HT1080 (cell line): ENCODE measurements at regions not wholly inside any gene's neighbourhood (a gene's known extent, or its start where the extent isn't known, plus 50 kb on each side); places are given as distances from the start of the nearest gene placed in this dataset.

Experiments used
- DNase-seq: peaks from one replicate; pipeline ENCODE4 v3.0.0-alpha.2; 2015; ENCODE audit warnings: low read depth

DNA sequence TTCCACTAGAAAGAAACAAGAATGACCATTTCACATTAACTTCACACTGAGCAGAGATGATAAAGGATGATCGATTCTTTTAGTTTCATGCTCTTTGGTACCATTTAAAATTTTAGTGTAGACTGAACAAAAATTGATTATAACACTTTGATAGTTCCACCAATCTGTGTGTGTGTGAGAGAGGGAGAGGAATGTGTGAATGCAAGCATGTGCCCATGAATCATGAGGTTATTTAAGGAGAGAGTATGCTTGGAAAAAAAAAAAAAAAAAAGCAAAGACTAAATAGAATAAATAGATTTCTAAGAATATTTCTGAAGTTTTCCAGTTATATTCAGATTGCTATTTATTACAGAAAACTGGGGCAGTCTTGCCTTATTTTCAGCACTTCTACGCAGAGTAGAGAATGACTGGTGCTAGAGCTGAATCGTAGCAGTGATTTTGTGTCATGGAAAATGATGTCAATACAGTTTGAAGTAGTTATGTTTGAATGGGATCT lies 900.8 kb downstream of the SLC4A3 start:
- no peak for DNase-seq

GRCh38 chr2:220531216-220531615 lies 903.8 kb downstream of the SLC4A3 start:
- no peak for DNase-seq

GRCh38 chr2:220533485-220533884 lies 906.1 kb downstream of the SLC4A3 start:
- DNase-seq = peak; percentile 72

DNA sequence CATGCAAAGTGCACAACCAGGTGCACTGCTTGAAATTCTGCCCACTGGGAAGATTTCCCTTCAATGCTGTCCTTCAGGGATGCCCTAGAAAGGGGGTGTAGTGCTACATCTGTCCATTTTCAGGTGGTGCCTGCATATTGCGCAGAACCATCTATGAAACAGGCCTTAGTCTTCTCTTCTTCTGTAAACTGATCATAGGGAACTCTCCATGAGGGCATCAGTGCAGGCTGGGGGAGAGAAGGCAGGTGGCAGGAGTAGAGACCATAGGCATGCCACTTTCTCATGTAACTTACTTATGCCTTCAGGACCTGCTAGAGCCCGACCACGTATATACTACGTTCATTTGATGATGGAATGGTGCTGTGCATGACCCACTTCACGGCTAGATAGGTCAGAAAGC lies 912.1 kb downstream of the SLC4A3 start:
- no peak for DNase-seq

DNA sequence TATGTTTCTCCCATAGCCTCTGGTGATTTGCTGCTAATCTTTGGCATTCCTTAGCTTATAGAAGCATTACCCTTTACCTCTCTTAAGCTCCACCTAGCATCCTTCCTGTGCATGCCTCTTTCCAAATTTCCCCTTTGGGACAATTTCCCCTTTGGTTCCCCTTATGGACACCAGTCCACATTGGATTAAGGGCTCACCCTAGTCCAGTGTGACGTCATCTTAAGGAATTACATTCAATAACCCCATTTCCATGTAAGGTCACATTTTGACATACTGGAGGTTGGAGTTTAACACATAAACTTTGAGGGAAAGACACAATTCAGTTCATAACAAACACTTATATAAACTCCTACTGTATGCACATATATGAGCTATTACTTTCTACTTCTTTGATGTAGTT lies 916.6 kb downstream of the SLC4A3 start:
- DNase-seq = no peak

DNA sequence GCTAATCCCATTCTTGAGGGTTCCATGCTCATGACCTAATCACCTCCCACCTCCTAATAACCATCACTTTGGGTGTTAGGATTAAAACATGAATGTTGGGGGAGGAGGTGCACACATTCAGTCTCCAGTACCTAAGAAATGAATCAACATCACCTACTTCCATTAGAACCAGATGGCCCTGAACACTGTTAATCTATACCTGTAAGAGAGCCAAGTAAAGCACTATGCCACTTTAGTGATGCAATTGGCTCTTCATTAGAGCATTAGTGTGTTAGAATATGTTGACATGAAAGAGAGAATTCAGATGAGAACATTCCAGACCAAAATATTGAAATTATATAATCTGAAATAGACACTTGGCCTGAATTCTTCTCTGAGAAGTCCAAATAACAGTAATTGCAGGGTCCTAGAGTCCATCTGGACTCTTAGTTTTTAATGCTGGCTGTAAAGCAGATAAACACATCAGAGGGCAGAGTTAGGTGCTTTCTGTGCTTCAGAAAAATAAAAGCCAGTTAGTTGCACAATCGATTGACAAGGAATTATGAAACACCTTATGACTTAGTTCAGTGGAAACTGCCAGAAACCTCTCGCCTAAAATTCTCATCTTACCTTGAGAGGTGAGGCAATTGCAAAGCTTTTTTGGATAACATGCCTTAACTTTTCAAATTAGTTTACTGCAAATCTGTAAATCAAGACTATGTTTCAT lies 923.7 kb downstream of the SLC4A3 start:
- no peak for DNase-seq

DNA sequence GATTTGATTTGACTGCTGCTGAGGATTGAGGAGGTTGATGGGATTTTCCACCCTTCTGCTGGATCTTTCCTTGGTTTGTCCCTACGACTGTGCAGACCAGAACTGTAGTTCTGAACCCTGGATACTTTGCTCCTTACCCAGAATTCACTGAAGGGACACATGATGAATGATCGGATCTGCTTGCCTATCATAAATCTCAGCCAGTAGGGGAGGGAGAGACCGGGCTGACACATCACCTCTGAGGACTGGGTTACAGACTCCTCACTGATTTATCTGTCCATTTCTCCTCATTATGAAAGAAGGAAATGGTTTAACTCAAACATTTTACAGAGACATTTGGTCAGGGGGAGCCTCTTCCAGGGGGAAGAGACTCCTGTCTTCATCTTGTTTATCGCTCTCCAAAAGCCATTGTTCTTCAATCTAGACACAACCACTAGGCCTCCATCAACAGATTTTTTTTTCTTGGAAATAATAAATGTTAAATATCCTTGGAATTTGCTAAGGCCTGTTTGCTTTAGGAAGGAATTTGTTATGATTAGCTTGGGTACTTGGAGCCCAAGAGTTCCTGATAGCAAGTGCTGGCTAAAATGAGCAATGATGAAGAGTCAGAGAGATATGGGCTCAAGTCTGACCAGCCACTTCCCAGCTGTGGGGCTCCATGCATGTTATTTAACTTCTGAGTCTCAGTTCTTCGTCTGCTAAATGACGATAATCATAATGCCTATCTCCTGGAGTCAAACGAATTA lies 925.5 kb downstream of the SLC4A3 start:
- no peak for DNase-seq

DNA sequence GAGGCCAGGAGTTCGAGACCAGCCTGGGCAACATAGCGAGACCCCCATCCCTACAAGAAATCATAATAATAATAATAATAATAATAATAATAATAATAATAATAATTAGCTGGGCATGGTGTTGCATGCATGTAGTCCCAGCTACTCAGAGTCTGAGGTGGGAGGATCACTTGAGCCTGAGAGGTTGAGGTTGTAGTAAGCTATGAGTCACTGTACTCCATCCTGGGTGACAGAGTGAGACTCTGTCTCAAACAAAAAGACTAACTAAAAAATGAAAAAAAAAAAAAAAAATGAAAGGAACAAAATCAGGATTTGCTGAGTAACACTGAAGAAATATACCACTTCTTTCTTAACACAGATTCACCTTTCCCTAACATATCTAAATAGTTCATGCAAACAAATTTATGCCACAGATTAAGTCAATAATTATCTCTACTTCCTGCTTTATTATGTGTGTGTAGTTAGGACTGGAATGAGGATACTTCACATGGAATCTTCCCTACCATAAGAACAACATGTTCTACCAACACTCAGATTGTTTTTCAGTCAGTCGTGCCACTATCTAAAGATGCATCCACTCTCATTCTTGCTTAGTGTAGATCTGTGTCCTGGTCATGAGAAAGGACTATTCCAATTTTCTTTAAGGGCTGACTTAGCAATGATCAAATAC lies 928.7 kb downstream of the SLC4A3 start:
- peak; percentile 66 for DNase-seq

DNA sequence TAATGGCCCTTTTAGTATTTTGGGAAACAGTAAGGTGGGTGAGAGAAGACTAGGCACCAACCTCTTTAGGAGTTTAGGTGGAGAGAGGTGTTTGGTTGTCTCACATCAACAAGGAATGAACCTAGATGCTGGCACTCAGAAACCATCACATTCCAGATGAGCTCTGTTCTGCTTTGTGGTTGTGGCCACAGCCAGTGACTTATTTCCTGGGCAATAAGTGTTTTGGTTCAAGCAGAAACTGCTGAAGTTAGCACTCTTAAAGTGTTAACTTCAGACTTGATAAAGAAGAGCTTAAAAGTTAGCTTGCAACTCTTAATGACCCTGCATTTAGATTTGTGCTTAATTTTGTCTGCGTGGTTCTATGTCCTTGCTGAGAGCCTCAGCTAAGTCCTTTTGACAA lies 929.2 kb downstream of the SLC4A3 start:
- peak; percentile 81 for DNase-seq

DNA sequence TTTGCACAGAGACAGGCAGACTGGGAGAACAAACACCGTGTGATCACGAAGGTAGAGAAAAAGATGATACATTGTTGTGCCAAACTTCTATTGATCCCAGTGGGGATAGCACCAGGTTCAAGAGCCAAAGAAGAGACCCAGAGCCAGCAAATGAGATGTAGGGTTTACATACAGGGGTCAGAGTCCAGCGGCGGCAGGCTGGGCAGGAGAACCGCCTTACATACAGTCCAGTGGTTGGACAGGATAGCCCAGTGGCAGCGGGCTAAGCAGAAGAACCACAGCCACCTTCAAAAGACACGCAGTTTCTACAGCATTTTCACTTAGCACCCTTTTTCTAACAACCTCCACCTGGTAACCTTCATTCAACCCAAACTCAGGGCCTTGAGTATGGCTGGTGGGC lies 932.8 kb downstream of the SLC4A3 start:
- DNase-seq = no peak

GRCh38 chr2:220562375-220563140 lies 935.1 kb downstream of the SLC4A3 start:
- DNase-seq = no peak

DNA sequence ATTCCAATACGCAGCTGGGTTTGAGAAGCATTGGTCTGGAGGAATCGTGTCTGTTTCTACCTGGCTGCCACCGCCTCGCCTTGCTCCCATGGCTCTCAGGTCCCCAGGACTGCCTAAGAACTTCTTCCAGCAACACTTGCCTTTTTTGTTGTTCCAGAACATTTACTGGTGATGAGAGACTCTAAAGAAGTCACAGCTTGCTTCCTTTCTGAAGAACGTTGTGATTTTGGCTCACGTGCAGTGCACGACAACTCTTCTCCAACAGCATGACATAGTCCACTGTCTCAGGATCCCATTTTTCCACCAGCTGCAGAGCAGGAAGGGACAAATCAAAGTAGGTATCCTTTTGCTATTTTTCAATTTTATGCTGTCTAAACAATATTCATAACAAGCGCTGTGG lies 940.9 kb downstream of the SLC4A3 start:
- DNase-seq = no peak

DNA sequence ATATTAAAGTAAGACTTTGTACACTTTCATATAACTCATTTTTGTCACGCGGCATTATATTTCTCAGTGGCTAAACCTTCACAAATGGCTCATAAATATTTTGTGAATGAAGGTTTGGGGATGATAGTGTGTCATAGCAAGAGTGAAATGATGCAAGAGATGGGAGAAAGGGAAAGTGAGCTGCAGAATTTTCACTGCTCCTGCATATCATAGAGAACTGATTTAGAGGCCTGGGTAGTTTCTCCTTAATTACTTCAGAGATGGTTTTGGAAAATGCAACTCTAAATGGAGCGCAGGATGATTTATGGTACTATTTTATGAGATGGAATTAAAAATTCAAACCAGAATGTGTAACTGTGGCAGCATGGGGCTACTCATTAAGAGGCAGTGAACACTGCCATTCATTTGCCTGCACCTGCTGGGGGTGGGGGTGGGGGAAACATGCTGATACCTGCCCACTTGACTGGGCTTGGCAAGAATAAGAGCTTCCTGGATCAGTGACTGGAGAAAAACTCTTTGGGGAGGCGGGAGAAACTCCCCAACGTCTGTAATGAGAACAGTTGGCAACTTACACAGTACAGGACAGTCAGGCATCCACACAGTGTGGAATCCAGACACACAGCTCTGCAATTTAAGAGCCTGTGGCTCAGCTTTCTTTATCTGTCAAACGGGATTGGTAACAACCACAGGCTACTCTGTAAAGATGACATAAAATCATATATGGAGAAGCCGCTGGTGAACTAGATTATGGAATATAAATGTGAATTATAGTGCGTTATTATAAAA lies 941.9 kb downstream of the SLC4A3 start:
- DNase-seq = no peak

DNA sequence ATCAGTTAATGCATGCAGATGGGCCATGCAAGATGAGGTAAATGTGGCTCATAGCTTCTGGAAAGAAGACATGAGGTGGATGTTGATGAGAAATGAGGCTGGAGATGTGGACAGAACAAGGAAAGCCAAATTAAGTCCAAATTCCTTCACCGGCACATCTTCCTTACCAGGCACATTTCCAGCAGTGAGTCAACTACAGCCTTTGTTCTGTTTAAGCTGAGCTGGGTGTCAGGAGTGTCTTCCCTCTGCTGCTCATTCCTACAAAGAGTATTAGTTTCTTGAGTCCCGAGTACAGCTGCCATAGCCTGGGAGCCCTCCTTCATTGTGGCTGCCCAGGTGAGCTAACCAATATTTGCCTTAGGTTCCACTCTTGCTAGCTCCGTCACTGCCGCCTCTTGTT lies 945.0 kb downstream of the SLC4A3 start:
- DNase-seq = peak; percentile 16

DNA sequence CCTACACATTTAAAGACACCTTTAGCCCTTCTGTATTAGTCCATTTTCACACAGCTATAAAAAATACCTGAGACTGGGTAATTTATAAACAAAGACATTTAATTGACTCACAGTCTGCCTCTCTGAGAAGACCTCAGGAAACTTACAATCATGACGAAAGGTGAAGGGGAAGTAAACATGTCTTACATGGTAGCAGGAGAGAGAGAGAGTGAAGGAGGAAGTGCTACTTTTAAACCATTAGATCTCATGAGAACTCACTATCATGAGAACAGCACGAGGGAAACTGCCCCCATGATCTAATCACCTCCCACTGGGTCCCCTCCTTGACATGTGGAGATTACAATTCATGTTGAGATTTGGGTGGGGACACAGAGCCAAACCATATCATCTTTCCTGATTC lies 946.6 kb downstream of the SLC4A3 start:
- no peak for DNase-seq

- no peak for DNase-seq
These were observed 948.5 kb downstream of the SLC4A3 start for GRCh38 chr2:220575963-220576362.

DNA sequence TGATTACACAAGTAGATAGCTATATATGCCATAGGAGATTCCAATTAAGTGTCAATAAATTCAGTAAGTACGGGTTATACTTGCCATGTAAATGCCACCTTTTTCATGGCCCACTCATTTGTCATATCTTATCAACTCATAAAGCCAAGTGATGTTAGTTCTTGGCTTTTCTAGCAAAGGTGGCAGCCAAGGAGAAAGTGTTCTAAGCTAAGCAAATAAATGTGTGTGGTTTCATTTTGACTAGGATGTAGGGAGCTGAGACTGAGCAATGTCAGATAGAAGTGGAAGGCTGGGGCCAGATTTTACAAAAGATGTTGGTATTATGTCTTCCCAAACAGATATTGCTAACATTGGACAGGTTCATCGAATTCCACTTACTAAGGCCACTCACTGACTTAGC lies 952.0 kb downstream of the SLC4A3 start:
- DNase-seq = no peak

DNA sequence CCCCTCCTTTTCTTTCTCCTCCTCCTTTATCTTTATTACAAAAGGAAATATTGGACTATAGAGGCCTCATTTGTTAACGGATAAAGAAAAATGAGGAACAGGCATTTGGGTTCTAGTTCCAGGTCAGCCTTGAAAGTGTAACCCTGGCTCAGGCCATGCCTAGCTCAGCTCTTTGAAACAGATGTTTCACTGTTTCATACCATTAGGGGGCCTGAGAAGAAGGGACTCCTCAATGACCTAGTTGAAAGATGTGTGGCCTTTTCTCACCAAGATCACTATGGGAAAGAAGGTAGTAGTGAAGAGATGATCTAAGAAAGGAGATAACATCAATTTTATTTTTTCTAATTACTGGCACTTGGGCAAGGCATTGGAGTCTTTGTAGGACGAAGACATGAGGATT lies 952.7 kb downstream of the SLC4A3 start:
- DNase-seq = no peak

DNA sequence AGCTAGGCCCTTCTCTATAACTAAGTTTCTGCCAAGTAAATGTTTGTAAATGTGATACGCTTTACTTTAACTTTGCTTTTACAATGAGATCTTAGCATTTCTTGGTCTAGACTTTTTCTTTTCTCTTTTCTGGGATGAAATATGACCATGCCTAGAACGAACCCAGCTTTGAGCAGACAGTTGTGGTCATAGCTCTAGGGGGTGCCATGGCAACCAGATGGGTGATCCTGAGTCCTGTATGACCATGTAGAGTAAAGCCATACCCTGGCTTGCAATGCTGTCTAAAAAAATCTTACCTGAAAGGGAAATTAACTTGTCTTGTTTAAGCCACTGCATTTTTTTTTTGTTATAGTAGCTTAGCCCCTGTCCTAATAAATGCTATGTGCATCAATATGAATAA lies 956.3 kb downstream of the SLC4A3 start:
- DNase-seq = no peak

GRCh38 chr2:220585241-220585640 lies 957.8 kb downstream of the SLC4A3 start:
- no peak for DNase-seq

GRCh38 chr2:220586980-220587530 lies 959.6 kb downstream of the SLC4A3 start:
- DNase-seq = no peak
